HS-27A (cell line): ENCODE measurements at regions not wholly inside any gene's neighbourhood (a gene's known extent, or its start where the extent isn't known, plus 50 kb on each side); places are given as distances from the start of the nearest gene placed in this dataset.
"Not testable (repeated sequence)": the region's sequence is repeated elsewhere in the genome, so short reads cannot be mapped to it uniquely, and the experiment has no call there.

Source experiments
- DNase-seq: peaks from one replicate; pipeline ENCODE4 v3.0.0-alpha.2; 2012; ENCODE audit warnings: low read depth, missing footprints

- DNase-seq = no peak
These were observed 228.9 kb upstream of the CAND1 start for GRCh38 chr12:67039995-67040860.

DNA sequence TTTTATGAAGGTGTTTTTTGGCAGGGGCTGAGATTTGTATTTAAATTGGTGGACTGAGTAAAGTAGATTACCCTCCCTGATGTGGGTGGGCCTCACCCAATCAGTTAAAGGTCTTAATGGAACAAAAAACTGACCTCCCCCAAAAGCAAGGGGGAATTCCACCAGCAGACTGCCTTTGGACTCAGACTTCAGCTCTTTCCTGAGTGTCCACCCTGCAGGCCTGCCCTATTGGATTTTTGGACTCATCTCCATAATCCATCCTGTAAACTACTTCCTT is 228.4 kb upstream of the CAND1 start:
- no peak for DNase-seq

GRCh38 chr12:67042697-67043131 is 226.4 kb upstream of the CAND1 start:
- peak; percentile 48 for DNase-seq

DNA sequence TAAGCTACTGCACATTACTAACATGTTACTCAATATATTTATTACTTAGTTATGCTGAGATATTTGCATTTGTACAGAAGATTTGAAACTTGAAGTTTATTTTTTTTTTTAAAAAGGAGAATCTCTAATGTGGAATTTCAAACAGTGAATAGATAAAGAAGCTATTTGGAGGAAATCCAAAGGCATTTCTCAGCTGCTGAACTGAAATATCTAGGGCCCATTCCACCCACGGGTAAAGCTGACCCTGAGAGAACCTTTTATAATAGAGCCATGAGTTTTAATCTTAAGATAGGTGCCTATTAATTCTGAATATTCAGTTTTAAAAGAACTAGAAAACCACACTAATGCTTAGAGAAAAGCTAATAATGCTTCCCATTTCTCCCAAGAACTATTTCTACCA is 225.4 kb upstream of the CAND1 start:
- DNase-seq = no peak

GRCh38 chr12:67045650-67046049 is 223.5 kb upstream of the CAND1 start:
- DNase-seq = no peak

GRCh38 chr12:67046062-67046461 is 223.1 kb upstream of the CAND1 start:
- DNase-seq = no peak

DNA sequence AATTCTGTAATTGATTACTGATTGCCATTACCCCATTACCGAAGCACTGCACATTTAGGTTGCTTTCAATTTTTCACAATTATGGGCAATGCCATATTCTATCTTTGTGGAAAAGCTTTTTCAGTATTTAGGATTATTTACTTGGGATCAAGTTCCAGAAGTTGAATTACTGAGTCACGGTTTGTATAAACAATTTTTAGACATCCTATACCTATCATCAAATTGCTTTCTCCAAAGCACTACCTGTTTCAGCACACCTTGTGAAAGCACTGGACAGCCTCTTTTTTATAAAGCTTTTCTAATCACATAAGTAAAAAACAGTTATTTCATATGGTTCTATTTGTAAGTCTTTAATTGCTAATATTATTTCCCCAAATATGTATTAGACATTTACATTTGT is 221.5 kb upstream of the CAND1 start:
- DNase-seq = no peak

DNA sequence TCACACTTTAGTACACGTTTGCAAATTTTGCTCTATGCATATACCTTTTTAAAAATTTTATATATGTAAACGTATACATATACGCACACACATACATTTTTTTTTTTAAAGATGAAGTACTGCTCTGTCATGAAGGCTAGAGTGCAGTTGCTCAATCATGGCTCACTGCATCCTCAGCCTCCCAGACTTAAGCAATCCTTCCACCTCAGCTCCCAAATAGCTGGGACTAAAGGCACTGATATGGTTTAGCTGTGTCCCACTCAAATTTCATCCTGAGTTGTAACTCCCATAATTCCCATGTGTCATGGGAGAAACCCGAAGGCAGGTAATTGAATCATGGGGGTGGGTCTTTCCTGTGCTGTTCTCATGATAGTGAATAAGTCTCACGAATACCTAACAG is 220.8 kb upstream of the CAND1 start:
- DNase-seq = no peak

- DNase-seq = not testable (repeated sequence)
These were observed 220.0 kb upstream of the CAND1 start for GRCh38 chr12:67049199-67049598.

- peak; percentile 84 for DNase-seq
These were observed 216.2 kb upstream of the CAND1 start for GRCh38 chr12:67052981-67053380.

- no peak for DNase-seq
These were observed 212.8 kb upstream of the CAND1 start for GRCh38 chr12:67056329-67056728.

DNA sequence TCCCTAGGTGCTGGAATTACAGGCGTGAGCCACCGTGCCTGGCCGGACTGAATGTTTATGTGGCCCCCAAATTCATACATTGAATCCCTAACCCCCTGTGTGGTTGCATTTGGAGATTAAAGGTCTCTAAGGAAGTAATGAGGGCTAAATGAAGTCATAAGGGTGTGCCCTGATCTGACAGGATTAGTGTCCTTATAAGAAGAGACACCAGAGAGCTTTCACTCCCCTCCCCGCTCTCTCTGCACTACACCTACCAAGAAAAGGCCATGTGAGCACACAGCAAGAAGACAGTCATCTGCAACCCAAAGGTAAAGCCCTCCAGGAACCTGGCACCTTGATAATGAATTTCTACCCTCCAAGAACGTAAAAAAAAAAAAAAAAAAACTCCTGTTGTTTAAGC is 212.1 kb upstream of the CAND1 start:
- no peak for DNase-seq

DNA sequence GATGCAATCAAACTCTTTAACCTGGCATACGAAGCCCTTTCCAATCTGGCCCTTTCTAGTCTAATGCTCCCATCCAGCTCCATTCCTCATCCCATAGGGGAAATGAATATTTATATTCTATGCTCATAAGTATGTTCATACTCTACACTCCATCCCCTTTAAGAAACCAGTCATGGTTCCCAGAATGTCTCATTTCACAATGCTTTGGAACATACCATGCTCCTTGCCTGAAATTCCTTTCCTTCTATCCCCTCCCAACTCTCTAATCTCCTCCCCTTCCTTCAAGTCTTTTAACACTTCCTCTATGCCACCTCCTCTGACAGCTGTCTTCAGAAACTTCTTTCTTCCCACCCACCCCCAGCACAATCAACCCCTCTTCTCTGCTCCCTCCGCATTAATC is 207.0 kb upstream of the CAND1 start:
- no peak for DNase-seq

- no peak for DNase-seq
These were observed 201.5 kb upstream of the CAND1 start for GRCh38 chr12:67067453-67068203.

DNA sequence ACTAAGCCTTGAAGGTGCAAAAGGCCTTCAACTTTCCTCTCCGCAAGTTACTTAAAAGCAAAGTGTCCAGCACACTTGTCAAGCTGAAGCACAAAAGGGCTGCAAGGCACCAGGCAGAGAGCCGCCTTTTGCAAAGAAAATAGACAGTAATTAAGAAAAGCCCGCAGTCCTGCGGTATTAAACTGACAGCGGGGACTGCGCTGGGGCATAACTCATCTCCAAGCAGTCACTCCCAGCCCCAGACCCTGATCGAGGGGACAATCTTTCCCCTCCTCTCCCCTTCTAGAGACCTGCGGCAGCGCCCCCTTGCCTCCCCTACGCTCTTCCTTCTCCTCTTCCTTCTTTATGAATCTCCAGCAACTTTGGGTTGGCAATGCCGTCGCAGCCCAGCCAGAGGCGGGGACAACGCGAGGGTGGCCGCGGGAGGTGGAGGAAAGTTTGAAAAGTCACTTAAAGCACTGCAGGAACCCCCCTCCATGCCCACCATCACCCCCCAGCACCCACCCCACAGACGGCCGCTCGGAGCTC is 200.9 kb upstream of the CAND1 start:
- DNase-seq = no peak

GRCh38 chr12:67068761-67069450 is 200.3 kb upstream of the CAND1 start:
- DNase-seq = no peak

GRCh38 chr12:67069451-67070306 is 199.5 kb upstream of the CAND1 start:
- DNase-seq = no peak

- DNase-seq = no peak
These were observed 198.9 kb upstream of the CAND1 start for GRCh38 chr12:67070307-67070600.

- DNase-seq = no peak
These were observed 198.6 kb upstream of the CAND1 start for GRCh38 chr12:67070604-67071003.

DNA sequence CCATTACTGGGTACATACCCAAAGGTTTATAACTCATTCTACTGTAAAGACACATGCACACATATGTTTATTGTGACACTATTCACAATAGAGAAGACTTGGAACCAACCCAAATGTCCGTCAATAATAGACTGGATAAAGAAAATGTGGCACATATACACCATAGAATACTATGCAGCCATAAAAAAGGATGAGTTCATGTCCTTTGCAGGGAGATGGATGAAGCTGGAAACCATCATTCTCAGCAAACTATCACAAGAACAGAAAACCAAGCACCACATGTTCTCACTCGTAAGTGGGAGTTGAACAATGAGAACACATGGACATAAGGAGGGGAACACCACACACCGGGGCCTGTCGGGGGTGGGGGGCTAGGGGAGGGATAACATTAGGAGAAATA is 196.9 kb upstream of the CAND1 start:
- not testable (repeated sequence) for DNase-seq

GRCh38 chr12:67073336-67073735 is 195.8 kb upstream of the CAND1 start:
- DNase-seq = no peak

GRCh38 chr12:67074072-67074471 is 195.1 kb upstream of the CAND1 start:
- DNase-seq = no peak
